ENCODE measurements at regions not wholly inside any gene's neighbourhood (a gene's known extent, or its start where the extent isn't known, plus 50 kb on each side); places are given as distances from the start of the nearest gene placed in this dataset.

- TF ChIP-seq POLR2A (IDR thresholded peaks at IDR 0.05; ENCODE audit: low read depth, low read length) (no peak), TAF1 (IDR thresholded peaks at IDR 0.05; ENCODE audit: borderline replicate concordance, low read depth, low read length) (no peak)
These were observed 92.9 kb upstream of the PIK3R1 start for GRCh38 chr5:68122439-68123328.
